B cell (primary cell): ENCODE measurements at regions not wholly inside any gene's neighbourhood (a gene's known extent, or its start where the extent isn't known, plus 50 kb on each side); places are given as distances from the start of the nearest gene placed in this dataset.

Source experiments
- EZH2 ChIP-seq: IDR thresholded peaks from 2 replicates; pipeline ENCODE4 v1.6.1; 2012; ENCODE audit warnings: borderline replicate concordance, low read depth, mild to moderate bottlenecking, moderate library complexity, low read length; ENCODE audit not compliant: insufficient read depth, poor library complexity, severe bottlenecking
- TF ChIP-seq, protein P1 (sequence below): fragments of 200-600 bp; IDR thresholded peaks from one replicate; pipeline ENCODE4 v1.8.0; 2022; ENCODE audit warnings: antibody characterized with exemption, mild to moderate bottlenecking

GRCh38 chr2:104047516-104047915 is 806.4 kb upstream of the POU3F3 start:
- TF ChIP-seq, protein P1, sequence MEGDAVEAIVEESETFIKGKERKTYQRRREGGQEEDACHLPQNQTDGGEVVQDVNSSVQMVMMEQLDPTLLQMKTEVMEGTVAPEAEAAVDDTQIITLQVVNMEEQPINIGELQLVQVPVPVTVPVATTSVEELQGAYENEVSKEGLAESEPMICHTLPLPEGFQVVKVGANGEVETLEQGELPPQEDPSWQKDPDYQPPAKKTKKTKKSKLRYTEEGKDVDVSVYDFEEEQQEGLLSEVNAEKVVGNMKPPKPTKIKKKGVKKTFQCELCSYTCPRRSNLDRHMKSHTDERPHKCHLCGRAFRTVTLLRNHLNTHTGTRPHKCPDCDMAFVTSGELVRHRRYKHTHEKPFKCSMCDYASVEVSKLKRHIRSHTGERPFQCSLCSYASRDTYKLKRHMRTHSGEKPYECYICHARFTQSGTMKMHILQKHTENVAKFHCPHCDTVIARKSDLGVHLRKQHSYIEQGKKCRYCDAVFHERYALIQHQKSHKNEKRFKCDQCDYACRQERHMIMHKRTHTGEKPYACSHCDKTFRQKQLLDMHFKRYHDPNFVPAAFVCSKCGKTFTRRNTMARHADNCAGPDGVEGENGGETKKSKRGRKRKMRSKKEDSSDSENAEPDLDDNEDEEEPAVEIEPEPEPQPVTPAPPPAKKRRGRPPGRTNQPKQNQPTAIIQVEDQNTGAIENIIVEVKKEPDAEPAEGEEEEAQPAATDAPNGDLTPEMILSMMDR, result no peak
- TF ChIP-seq EZH2, result no peak
